Kidney (tissue), 13 donors: ENCODE measurements at regions not wholly inside any gene's neighbourhood (a gene's known extent, or its start where the extent isn't known, plus 50 kb on each side); places are given as distances from the start of the nearest gene placed in this dataset.

Experiments
- DNase-seq, 5 donors: peaks; one replicate each; pipeline ENCODE4 v3.0.0-alpha.2; 2013 to 2020
- FAIRE-seq: peaks from 2 replicates; lab custom pipeline; 2012; peaks lifted over from hg19 to GRCh38; lab: Jason Lieb, UNC
- H3K27ac ChIP-seq, 2 donors: one replicate each; pipeline ENCODE4 v1.7.0; 2013; ENCODE audit warnings: low read depth in 2 of 2, low read length in 2 of 2, inconsistent platforms in 1 of 2
- H3K27me3 ChIP-seq: one replicate; pipeline ENCODE4 v1.7.1; 2013; ENCODE audit warnings: low read length, inconsistent platforms; ENCODE audit not compliant: control insufficient read depth, insufficient read depth
- H3K36me3 ChIP-seq, 3 donors: one replicate each; pipeline versions ENCODE4 v1.7.0 to v1.7.1; 2013; ENCODE audit warnings: low read length in 3 of 3, control low read depth in 1 of 3, inconsistent platforms in 1 of 3; ENCODE audit not compliant: insufficient read depth in 3 of 3, control insufficient read depth in 2 of 3
- H3K4me1 ChIP-seq, 3 donors: one replicate each; pipeline versions ENCODE4 v1.7.0 to v1.7.1; 2013; ENCODE audit warnings: low read length in 3 of 3, inconsistent platforms in 1 of 3, low read depth in 1 of 3; ENCODE audit not compliant: control insufficient read depth in 2 of 3, insufficient read depth in 2 of 3
- H3K4me3 ChIP-seq, 3 donors: one replicate each; pipeline versions ENCODE4 v1.7.0 to v1.8.1; 2013; ENCODE audit warnings: low read length in 3 of 3, control low read depth in 1 of 3, inconsistent platforms in 1 of 3
- H3K9ac ChIP-seq, 3 donors: one replicate each; pipeline versions ENCODE4 v1.7.0 to v1.7.1; 2013; ENCODE audit warnings: low read length in 3 of 3, control low read depth in 1 of 3, inconsistent platforms in 1 of 3
- H3K9me3 ChIP-seq, 3 donors: one replicate each; pipeline versions ENCODE4 v1.7.0 to v1.7.1; 2013; ENCODE audit warnings: low read length in 3 of 3, control low read depth in 1 of 3, inconsistent platforms in 1 of 3; ENCODE audit not compliant: control insufficient read depth in 2 of 3, insufficient read depth in 1 of 3
- CTCF ChIP-seq: IDR thresholded peaks from 3 replicates; pipeline ENCODE4 v1.5.1; 2012; ENCODE audit warnings: mild to moderate bottlenecking, moderate library complexity, borderline replicate concordance; ENCODE audit not compliant: insufficient read depth; ENCODE audit errors: extremely low read depth
- intact Hi-C: fragments of 100-400 bp; cut with DNase I; formaldehyde crosslinking; loops from one replicate; pipeline ENCODE4 v1.11.1; 2022
- donor health status: control.
- donor health status: control.
- donor health status: control.
- donor health status: control.
- donor health status: control.
- donor health status: DM: yes; HTN: yes; CAD: no.
- donor health status: Normal renal cell carcinoma (clear cell type).

GRCh38 chr11:70490723-70491558 lies 92.6 kb downstream of the CTTN start:
- no peak overlapping the region for H3K27ac ChIP-seq
- H3K27me3 ChIP-seq, result no peaks in the 10 kb centered on the region
- DNase-seq (peak in 2 of 5 donors; percentile 15 to 32), FAIRE-seq (no peak)
- H3K9me3 ChIP-seq, result peaks cover 0 to 7% (median 0%) of the 10 kb centered on the region in 3 donors
- intact Hi-C loops, result no loop called here
- no peak for TF ChIP-seq CTCF
- peaks cover 0 to 2% (median 0%) of the 10 kb centered on the region in 3 donors for H3K36me3 ChIP-seq
- H3K4me3 ChIP-seq, result no peak overlapping the region
- H3K9ac ChIP-seq, result no peak overlapping the region
- no peaks in the 10 kb centered on the region for H3K4me1 ChIP-seq

- H3K27ac ChIP-seq, result no peak overlapping the region
- peaks cover 0 to 7% (median 0%) of the 10 kb centered on the region in 3 donors for H3K9me3 ChIP-seq
- no peak overlapping the region for H3K9ac ChIP-seq
- DNase-seq (peak in 2 of 5 donors; percentile 25 to 73), FAIRE-seq (no peak)
- peaks cover 0 to 2% (median 0%) of the 10 kb centered on the region in 3 donors for H3K36me3 ChIP-seq
- H3K27me3 ChIP-seq, result no peaks in the 10 kb centered on the region
- no peak for TF ChIP-seq CTCF
- H3K4me1 ChIP-seq, result no peaks in the 10 kb centered on the region
- intact Hi-C loops, result no loop called here
- no peak overlapping the region for H3K4me3 ChIP-seq
Measured at GRCh38 chr11:70491696-70492472, 93.6 kb downstream of the CTTN start.

GRCh38 chr11:70493089-70493474 lies 94.8 kb downstream of the CTTN start:
- Histone ChIP-seq H3K9me3 (peaks cover 0 to 7% (median 0%) of the 10 kb centered on the region in 3 donors), H3K27me3 (no peaks in the 10 kb centered on the region), H3K9ac (no peak overlapping the region), H3K4me3 (no peak overlapping the region), H3K36me3 (peaks cover 0 to 2% (median 0%) of the 10 kb centered on the region in 3 donors), H3K27ac (no peak overlapping the region), H3K4me1 (no peaks in the 10 kb centered on the region)
- FAIRE-seq (no peak), DNase-seq (no peak)
- no peak for TF ChIP-seq CTCF
- intact Hi-C loops, result no loop called here
